ENCODE measurements at regions not wholly inside any gene's neighbourhood (a gene's known extent, or its start where the extent isn't known, plus 50 kb on each side); places are given as distances from the start of the nearest gene placed in this dataset.

- TF ChIP-seq POLR2AphosphoS5 (IDR thresholded peaks at IDR 0.05; ENCODE audit: borderline replicate concordance, low read depth, low read length), result no peak
- TF ChIP-seq EZH2 (IDR thresholded peaks at IDR 0.05), result no peak
These were observed 1302.0 kb upstream of the GBE1 start for GRCh38 chr3:83063446-83063845.

All from SK-N-MC (cell line).